SK-N-SH treated with all-trans-retinoic acid at 6 μM for 48 hours (cell line): ENCODE measurements at regions not wholly inside any gene's neighbourhood (a gene's known extent, or its start where the extent isn't known, plus 50 kb on each side); places are given as distances from the start of the nearest gene placed in this dataset.

Source experiments
- ATAC-seq: fragments of 200-7000 bp; cut with Tn5 transposase; 3 replicates; pipeline ENCODE4 v1.9.1; 2020; ENCODE audit warnings: mild to moderate bottlenecking, moderate library complexity
- ARNTL ChIP-seq: fragments of 450-650 bp; formaldehyde crosslinking; IDR thresholded peaks from 2 replicates; pipeline ENCODE4 v1.5.0; 2020; ENCODE audit warnings: low read depth, mild to moderate bottlenecking, moderate library complexity, borderline replicate concordance
- BACH2 ChIP-seq: fragments of 250-450 bp; sonication (Bioruptor Pico); IDR thresholded peaks from 2 replicates; pipeline ENCODE4 v1.9.0; 2021; ENCODE audit warnings: mild to moderate bottlenecking, borderline replicate concordance
- CREB5 ChIP-seq: fragments of 250-450 bp; sonication (Bioruptor Pico); IDR thresholded peaks from 2 replicates; pipeline ENCODE4 v1.5.1; 2020; ENCODE audit warnings: low read depth, mild to moderate bottlenecking, moderate library complexity
- CSDC2 ChIP-seq: fragments of 250-450 bp; sonication (Bioruptor Pico); IDR thresholded peaks from 2 replicates; pipeline ENCODE4 v1.5.0; 2020; ENCODE audit warnings: mild to moderate bottlenecking, moderate library complexity
- CSRNP3 ChIP-seq: fragments of 250-450 bp; sonication (Bioruptor Pico); IDR thresholded peaks from 2 replicates; pipeline ENCODE4 v1.5.1; 2021; ENCODE audit warnings: mild to moderate bottlenecking, moderate library complexity
- ESRRG ChIP-seq: fragments of 250-450 bp; sonication (Bioruptor Pico); IDR thresholded peaks from 2 replicates; pipeline ENCODE4 v1.6.1; 2021; ENCODE audit warnings: mild to moderate bottlenecking
- GLIS3 ChIP-seq: fragments of 250-450 bp; sonication (Bioruptor Pico); IDR thresholded peaks from 2 replicates; pipeline ENCODE4 v1.5.0; 2020; ENCODE audit warnings: mild to moderate bottlenecking, moderate library complexity
- ISL1 ChIP-seq: fragments of 250-450 bp; sonication (Bioruptor Pico); IDR thresholded peaks from 2 replicates; pipeline ENCODE4 v2.1.2; 2022; ENCODE audit warnings: mild to moderate bottlenecking, moderate library complexity
- OSR1 ChIP-seq: fragments of 250-450 bp; sonication (Bioruptor Pico); IDR thresholded peaks from 2 replicates; pipeline ENCODE4 v1.8.0; 2022; ENCODE audit warnings: moderate library complexity, mild to moderate bottlenecking, inconsistent platforms
- PATZ1 ChIP-seq: fragments of 250-450 bp; sonication (Bioruptor Pico); IDR thresholded peaks from 2 replicates; pipeline ENCODE4 v1.8.0; 2020; ENCODE audit warnings: mild to moderate bottlenecking, moderate library complexity, borderline replicate concordance
- POU6F1 ChIP-seq: fragments of 250-450 bp; sonication (Bioruptor Pico); IDR thresholded peaks from 2 replicates; pipeline ENCODE4 v1.8.0; 2021; ENCODE audit warnings: low read depth, mild to moderate bottlenecking, moderate library complexity, borderline replicate concordance
- PPARA ChIP-seq: fragments of 250-450 bp; sonication (Bioruptor Pico); IDR thresholded peaks from 2 replicates; pipeline ENCODE4 v1.5.0; 2020; ENCODE audit warnings: mild to moderate bottlenecking, borderline replicate concordance
- RARB ChIP-seq: fragments of 250-450 bp; sonication (Bioruptor Pico); IDR thresholded peaks from 2 replicates; pipeline ENCODE4 v1.8.0; 2021; ENCODE audit warnings: mild to moderate bottlenecking, moderate library complexity
- SNAI2 ChIP-seq: fragments of 250-450 bp; sonication (Bioruptor Pico); IDR thresholded peaks from 2 replicates; pipeline ENCODE4 v1.5.0; 2020; ENCODE audit warnings: mild to moderate bottlenecking, moderate library complexity
- TCF4 ChIP-seq: fragments of 250-450 bp; sonication (Bioruptor Pico); IDR thresholded peaks from 2 replicates; pipeline ENCODE4 v1.8.0; 2021; ENCODE audit warnings: mild to moderate bottlenecking, moderate library complexity, borderline replicate concordance
- TOX ChIP-seq: fragments of 250-450 bp; sonication (Bioruptor Pico); IDR thresholded peaks from 2 replicates; pipeline ENCODE4 v1.8.0; 2021; ENCODE audit warnings: mild to moderate bottlenecking, moderate library complexity, borderline replicate concordance
- TSHZ2 ChIP-seq: fragments of 250-450 bp; sonication (Bioruptor Pico); IDR thresholded peaks from 2 replicates; pipeline ENCODE4 v1.5.0; 2020; ENCODE audit warnings: mild to moderate bottlenecking, moderate library complexity
- ZC3H10 ChIP-seq: fragments of 250-450 bp; sonication (Bioruptor Pico); IDR thresholded peaks from 2 replicates; pipeline ENCODE4 v1.5.1; 2021; ENCODE audit warnings: mild to moderate bottlenecking, moderate library complexity
- ZFP3 ChIP-seq: fragments of 250-450 bp; sonication (Bioruptor Pico); IDR thresholded peaks from 2 replicates; pipeline ENCODE4 v1.5.0; 2020; ENCODE audit warnings: mild to moderate bottlenecking, moderate library complexity
- ZFP30 ChIP-seq: fragments of 450-650 bp; formaldehyde crosslinking; IDR thresholded peaks from 2 replicates; pipeline ENCODE4 v1.5.0; 2022; ENCODE audit warnings: mild to moderate bottlenecking, moderate library complexity
- ZNF565 ChIP-seq: fragments of 450-650 bp; formaldehyde crosslinking; conservative IDR thresholded peaks from 2 replicates; pipeline ENCODE4 v1.5.0; 2020; ENCODE audit warnings: low read depth, mild to moderate bottlenecking, moderate library complexity
- ZNF70 ChIP-seq: fragments of 450-650 bp; formaldehyde crosslinking; IDR thresholded peaks from 2 replicates; pipeline ENCODE4 v1.5.0; 2020; ENCODE audit warnings: mild to moderate bottlenecking, moderate library complexity
- ZNF8 ChIP-seq: fragments of 450-650 bp; formaldehyde crosslinking; IDR thresholded peaks from 2 replicates; pipeline ENCODE4 v1.5.0; 2020; ENCODE audit warnings: mild to moderate bottlenecking, moderate library complexity

GRCh38 chr13:40306817-40307216, 359.6 kb downstream of the FOXO1 start (continued):
- TF ChIP-seq BACH2 (CRISPR knock-in tag), result no peak
- no peak for TF ChIP-seq RARB (CRISPR knock-in tag)
- TF ChIP-seq, all 23 proteins: peak for 0

GRCh38 chr13:40309881-40310280, 356.6 kb downstream of the FOXO1 start:
- no peak for ATAC-seq
- TF ChIP-seq CREB5 (CRISPR knock-in tag), result no peak
- no peak for TF ChIP-seq CSRNP3 (CRISPR knock-in tag)
- no peak for TF ChIP-seq CSDC2 (CRISPR knock-in tag)
- no peak for TF ChIP-seq ISL1 (CRISPR knock-in tag)
- no peak for TF ChIP-seq PATZ1
- no peak for TF ChIP-seq SNAI2
- no peak for TF ChIP-seq ZC3H10 (CRISPR knock-in tag)
- no peak for TF ChIP-seq OSR1
- no peak for TF ChIP-seq ZFP3
- TF ChIP-seq POU6F1, result no peak
- TF ChIP-seq TOX (CRISPR knock-in tag), result no peak
- no peak for TF ChIP-seq ZNF8 (CRISPR knock-in tag)
- TF ChIP-seq ZFP30 (CRISPR knock-in tag), result no peak
- no peak for TF ChIP-seq TCF4 (CRISPR knock-in tag)
- no peak for TF ChIP-seq GLIS3
- no peak for TF ChIP-seq ESRRG (CRISPR knock-in tag)

GRCh38 chr13:40311356-40312101, 354.9 kb downstream of the FOXO1 start:
- no peak for ATAC-seq
- TF ChIP-seq POU6F1 (no peak), ZC3H10 (CRISPR knock-in tag) (no peak), BACH2 (CRISPR knock-in tag) (no peak), TSHZ2 (CRISPR knock-in tag) (no peak), ARNTL (CRISPR knock-in tag) (no peak), ISL1 (CRISPR knock-in tag) (no peak), OSR1 (no peak), TOX (CRISPR knock-in tag) (no peak), CREB5 (CRISPR knock-in tag) (no peak), ZNF70 (no peak), ZNF565 (CRISPR knock-in tag) (no peak), ZFP3 (no peak), RARB (CRISPR knock-in tag) (no peak), SNAI2 (no peak), PPARA (CRISPR knock-in tag) (no peak), ZNF8 (CRISPR knock-in tag) (no peak), CSRNP3 (CRISPR knock-in tag) (no peak)
